GM13977 (cell line): ENCODE measurements at regions not wholly inside any gene's neighbourhood (a gene's known extent, or its start where the extent isn't known, plus 50 kb on each side); places are given as distances from the start of the nearest gene placed in this dataset.

ENCODE experiments used
- DNase-seq: peaks from one replicate; pipeline ENCODE4 v3.0.0; 2012; ENCODE audit warnings: low spot score
- in situ Hi-C: fragments of 300-500 bp; cut with MboI; formaldehyde crosslinking; loops from one replicate; pipeline ENCODE4 v1.12.0; 2022; ENCODE audit warnings: low sequenced_read_pairs, low pct_unique_long_range_greater_than_20kb, mixed read lengths, inconsistent platforms; ENCODE audit not compliant: unreplicated experiment
- TF ChIP-seq, protein P1 (sequence below): IDR thresholded peaks from 2 replicates; pipeline ENCODE4 v1.5.1; 2012; ENCODE audit warnings: mild to moderate bottlenecking, control low read depth; ENCODE audit not compliant: insufficient read depth; ENCODE audit errors: extremely low read depth, missing control alignments

DNA sequence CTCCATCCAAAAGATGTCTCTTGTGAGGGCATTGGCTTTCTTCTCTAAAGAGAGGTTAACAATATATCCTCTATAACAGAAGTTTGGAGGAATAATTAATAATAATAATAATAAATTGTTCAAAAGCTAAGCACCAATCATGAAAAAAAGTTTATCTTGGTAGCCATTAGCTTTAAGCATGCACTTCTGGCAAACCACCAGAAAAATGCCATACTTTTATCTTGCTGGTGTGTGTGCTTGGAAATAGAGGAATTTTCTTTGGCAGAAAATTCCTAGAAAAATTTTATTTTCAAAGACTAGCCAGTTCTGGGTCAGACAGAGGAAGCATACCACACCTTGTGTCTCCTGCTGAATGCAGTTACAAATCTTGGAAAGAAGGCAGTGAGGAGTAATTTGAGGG, 52.5 kb upstream of the NPY start:
- no peak for DNase-seq
- TF ChIP-seq, protein P1, sequence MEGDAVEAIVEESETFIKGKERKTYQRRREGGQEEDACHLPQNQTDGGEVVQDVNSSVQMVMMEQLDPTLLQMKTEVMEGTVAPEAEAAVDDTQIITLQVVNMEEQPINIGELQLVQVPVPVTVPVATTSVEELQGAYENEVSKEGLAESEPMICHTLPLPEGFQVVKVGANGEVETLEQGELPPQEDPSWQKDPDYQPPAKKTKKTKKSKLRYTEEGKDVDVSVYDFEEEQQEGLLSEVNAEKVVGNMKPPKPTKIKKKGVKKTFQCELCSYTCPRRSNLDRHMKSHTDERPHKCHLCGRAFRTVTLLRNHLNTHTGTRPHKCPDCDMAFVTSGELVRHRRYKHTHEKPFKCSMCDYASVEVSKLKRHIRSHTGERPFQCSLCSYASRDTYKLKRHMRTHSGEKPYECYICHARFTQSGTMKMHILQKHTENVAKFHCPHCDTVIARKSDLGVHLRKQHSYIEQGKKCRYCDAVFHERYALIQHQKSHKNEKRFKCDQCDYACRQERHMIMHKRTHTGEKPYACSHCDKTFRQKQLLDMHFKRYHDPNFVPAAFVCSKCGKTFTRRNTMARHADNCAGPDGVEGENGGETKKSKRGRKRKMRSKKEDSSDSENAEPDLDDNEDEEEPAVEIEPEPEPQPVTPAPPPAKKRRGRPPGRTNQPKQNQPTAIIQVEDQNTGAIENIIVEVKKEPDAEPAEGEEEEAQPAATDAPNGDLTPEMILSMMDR = no peak
- in situ Hi-C loops = no loop called here

DNA sequence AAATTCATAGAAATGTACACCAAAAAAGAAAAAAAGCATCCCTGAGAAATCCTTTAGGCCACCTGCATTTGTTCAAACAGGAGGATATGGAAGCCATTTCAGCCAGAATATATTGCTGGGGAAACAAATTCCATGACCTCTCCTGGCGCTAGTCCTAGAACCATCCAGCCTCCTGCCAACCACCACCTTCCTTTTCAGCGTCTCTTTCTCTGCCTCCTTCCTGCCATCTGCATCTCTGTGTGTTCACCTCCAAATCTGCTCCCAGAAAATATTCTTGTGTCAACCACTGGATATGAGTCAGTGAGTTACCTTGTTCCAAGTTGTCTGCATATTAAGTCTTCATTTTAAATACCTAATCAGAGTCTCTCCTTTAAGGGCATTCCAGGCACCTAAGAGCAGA, 50.6 kb upstream of the NPY start:
- in situ Hi-C loops = no loop called here
- TF ChIP-seq, protein P1 = no peak
- no peak for DNase-seq
